22Rv1 (cell line): ENCODE measurements at regions not wholly inside any gene's neighbourhood (a gene's known extent, or its start where the extent isn't known, plus 50 kb on each side); places are given as distances from the start of the nearest gene placed in this dataset.

Source experiments
- H3K27ac ChIP-seq: fragments of 450-650 bp; 2 replicates; pipeline ENCODE4 v1.5.1; 2017
- ZFX ChIP-seq: fragments of 450-650 bp; IDR thresholded peaks from 2 replicates; pipeline ENCODE4 v1.6.1; 2017; ENCODE audit warnings: antibody characterized with exemption, borderline replicate concordance
- TF ChIP-seq, protein P1 (sequence below): fragments of 450-650 bp; IDR thresholded peaks from 2 replicates; pipeline ENCODE4 v1.5.1; 2017; ENCODE audit warnings: mild to moderate bottlenecking

DNA sequence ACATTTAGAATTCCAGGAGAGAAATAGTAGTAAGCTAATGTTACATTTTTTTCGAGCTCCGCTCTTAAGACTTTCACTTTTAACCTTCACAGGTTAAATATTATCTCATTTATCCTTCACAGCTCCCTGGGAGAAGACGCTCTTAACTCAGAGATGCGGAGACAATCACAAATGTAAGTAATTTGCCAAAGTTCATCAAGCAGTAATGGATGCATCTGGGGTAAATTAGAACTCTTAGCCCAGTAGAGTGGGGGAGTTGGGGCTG, 168.5 kb downstream of the SPP2 start:
- no peak for TF ChIP-seq ZFX
- TF ChIP-seq, protein P1, sequence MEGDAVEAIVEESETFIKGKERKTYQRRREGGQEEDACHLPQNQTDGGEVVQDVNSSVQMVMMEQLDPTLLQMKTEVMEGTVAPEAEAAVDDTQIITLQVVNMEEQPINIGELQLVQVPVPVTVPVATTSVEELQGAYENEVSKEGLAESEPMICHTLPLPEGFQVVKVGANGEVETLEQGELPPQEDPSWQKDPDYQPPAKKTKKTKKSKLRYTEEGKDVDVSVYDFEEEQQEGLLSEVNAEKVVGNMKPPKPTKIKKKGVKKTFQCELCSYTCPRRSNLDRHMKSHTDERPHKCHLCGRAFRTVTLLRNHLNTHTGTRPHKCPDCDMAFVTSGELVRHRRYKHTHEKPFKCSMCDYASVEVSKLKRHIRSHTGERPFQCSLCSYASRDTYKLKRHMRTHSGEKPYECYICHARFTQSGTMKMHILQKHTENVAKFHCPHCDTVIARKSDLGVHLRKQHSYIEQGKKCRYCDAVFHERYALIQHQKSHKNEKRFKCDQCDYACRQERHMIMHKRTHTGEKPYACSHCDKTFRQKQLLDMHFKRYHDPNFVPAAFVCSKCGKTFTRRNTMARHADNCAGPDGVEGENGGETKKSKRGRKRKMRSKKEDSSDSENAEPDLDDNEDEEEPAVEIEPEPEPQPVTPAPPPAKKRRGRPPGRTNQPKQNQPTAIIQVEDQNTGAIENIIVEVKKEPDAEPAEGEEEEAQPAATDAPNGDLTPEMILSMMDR, result no peak
- no peak overlapping the region for H3K27ac ChIP-seq

DNA sequence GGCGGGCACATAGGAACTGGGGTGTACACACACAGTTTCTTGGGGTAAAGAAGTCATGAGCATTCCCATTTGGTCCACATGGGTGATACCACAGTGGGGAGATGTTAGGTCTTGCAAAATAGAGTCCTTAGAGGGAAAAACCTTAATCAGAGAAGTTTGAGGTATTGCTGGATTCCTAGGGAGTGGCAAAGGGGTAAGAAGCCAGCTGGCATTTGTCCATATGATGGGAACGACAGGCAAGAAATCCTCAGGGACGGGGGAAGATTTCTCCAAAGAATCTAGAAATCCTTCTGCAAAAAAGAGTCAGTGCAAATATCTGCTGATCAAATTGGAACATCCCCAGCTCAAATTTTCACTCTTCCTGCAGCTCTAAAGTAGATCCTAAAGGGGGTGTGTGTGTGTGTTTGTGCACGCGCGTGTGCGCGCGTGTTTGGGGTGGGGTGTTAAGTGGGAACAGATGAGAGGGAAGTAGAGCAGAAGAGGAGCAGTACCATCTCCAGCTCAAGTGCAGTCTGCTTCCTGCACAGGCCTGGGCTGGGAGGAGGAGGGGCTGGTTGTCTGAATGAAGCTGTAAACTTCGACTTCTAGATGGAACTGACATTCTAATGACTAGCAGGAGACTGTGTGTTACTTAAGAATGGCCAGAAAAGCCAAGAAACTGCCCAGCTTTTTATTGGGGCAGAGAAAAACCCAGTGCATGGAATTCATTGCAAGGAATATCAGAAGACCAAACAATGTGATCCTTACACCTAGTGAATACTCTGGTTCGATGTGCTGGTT, 168.0 kb downstream of the SPP2 start:
- TF ChIP-seq, protein P1, result no peak
- no peak for TF ChIP-seq ZFX
- no peak overlapping the region for H3K27ac ChIP-seq

DNA sequence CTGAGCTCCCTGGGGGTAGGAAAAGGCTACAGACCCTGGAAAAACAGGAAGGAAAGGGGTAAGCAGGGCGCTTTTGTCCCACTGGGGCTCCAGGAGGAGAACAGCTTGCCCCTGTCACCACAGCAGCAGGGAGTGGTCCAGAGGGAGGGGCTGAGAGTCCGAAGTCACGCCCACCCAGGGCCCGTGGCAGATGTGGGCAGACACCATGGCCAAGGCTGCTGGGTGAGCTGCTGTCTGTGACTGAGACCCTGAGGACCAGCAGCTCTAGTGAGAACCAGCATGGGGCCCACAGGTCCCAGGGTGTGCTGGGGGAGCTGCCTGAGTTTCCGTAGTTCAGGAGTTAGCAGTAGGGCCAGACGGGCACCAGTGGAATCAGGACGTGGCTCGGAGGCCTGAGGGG, 162.0 kb downstream of the SPP2 start:
- no peak overlapping the region for H3K27ac ChIP-seq
- TF ChIP-seq, protein P1, result no peak
- TF ChIP-seq ZFX, result no peak

DNA sequence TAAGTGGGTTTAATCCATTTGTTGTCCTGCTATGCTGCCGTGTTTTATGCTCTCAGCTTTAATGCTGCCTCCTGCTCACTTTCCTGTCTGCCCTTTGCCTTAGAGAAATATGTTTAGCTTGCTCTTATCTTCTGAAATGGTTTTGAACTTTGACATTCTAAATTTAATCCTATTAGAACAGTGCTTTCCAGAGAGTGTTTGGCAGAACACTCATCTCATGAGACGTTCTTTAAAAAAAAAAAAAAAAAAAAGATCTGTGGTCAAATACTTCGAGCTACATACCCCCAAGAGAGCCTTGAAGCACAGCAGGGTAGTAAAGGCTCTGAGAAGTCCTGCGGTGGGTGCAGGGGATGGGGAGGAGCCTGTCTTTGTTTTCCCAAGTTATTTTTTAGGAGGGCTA, 161.3 kb downstream of the SPP2 start:
- TF ChIP-seq, protein P1, result no peak
- TF ChIP-seq ZFX, result no peak
- no peak overlapping the region for H3K27ac ChIP-seq

DNA sequence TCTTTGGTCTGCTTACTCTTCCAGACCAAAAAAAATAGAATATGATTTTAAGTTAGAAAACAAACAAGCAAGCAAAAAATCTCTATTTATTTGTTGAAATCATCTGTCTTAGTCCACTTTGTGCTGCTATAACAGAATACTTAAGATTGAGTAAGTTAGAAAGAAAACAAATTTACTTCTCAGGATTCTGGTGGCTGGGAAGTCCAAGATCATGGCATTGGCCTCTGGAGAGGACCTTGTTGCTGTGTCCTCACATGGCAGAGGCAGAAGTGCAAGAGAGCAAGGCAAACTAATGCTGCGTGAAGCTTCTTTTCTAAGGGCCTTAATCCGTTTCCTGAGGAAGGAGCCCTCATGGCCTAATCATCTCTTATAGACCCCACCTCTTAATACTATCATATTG, 156.2 kb downstream of the SPP2 start:
- TF ChIP-seq, protein P1, result no peak
- no peak for TF ChIP-seq ZFX
- no peak overlapping the region for H3K27ac ChIP-seq

DNA sequence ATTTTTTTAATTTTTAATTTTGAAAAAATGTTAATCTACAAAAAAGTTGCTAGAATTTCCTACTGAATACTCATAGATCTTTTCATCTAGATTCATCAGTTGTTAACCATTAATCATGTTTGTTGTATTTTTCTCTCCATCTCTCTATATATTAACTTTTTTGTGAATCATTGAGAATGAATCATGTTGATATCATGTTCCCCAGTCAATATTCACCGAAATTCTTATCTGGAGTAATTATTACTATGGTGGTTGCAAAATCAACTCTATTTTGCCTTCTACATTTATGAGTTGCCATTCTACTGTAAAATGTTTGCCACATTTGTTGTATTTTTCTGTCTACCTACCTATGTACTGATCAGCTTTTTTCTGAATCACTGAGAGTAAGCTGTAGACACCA, 154.0 kb downstream of the SPP2 start:
- TF ChIP-seq, protein P1, result no peak
- TF ChIP-seq ZFX, result no peak
- no peak overlapping the region for H3K27ac ChIP-seq

DNA sequence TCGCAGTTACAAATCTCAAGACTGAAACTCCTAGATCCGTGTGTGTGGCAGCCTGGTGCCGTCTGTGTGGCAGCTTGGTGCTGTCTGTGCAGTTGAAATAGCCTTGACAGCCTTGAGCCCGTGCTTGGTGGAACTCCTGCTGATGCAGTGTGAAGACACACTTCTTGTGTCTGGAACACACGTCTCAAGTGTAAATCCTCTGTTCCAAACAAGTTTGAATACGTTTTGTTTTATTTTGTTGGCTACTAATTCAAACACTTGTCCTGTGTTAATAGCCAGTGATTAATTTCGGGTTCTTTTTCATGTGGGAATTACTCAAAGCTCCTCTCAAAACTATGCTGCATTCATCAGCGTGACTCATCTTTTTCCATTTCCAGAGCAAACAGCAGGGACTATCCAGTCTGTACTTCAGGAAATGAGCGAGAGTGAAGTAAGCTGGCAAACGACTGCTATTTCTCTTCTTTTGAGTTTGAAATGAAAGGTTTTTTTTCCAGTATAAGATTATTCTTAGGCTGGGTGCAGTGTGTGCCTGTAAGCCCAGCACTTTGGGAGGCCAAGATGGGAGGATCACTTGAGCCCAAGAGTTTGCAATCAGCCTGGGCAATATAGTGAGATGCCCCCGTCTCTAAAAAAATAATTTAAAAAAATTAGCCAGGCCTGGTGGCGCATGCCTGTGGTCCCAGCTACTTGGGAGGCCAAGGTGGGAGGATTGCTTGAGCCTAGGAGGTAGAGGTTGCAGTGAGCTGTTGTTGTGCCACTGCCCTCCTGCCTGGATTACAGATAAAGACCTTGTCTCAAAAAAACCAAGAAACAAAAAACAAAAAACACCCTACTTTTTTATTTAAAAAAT, 152.9 kb downstream of the SPP2 start:
- TF ChIP-seq ZFX, result no peak
- TF ChIP-seq, protein P1, result no peak
- H3K27ac ChIP-seq, result no peak overlapping the region
